GM12878 (cell line): ENCODE measurements at regions not wholly inside any gene's neighbourhood (a gene's known extent, or its start where the extent isn't known, plus 50 kb on each side); places are given as distances from the start of the nearest gene placed in this dataset.
"Not testable (repeated sequence)": the region's sequence is repeated elsewhere in the genome, so short reads cannot be mapped to it uniquely, and the experiment has no call there.

ENCODE experiments used
- BACH1 ChIP-seq: fragments of 450-650 bp; IDR thresholded peaks from 2 replicates; pipeline ENCODE4 v1.6.1; 2017; ENCODE audit warnings: mild to moderate bottlenecking, borderline replicate concordance
- BRCA1 ChIP-seq: IDR thresholded peaks from 2 replicates; pipeline ENCODE4 v1.6.1; 2011; ENCODE audit warnings: low read depth, low read length, improper control_type of control experiment
- CHD2 ChIP-seq: IDR thresholded peaks from 2 replicates; pipeline ENCODE4 v1.6.1; 2011; ENCODE audit warnings: low read depth, low read length, improper control_type of control experiment, borderline replicate concordance
- DPF2 ChIP-seq: fragments of 450-650 bp; IDR thresholded peaks from 2 replicates; pipeline ENCODE4 v1.6.1; 2017; ENCODE audit warnings: mild to moderate bottlenecking
- EP300 ChIP-seq, 2 experiments: fragments of 150-350 bp in 1 of 2; IDR thresholded peaks; 2 replicates each; pipeline ENCODE4 v1.6.1; 2011 to 2012; ENCODE audit warnings: low read depth in 2 of 2, low read length in 2 of 2, borderline replicate concordance in 1 of 2, improper control_type of control experiment in 1 of 2, inconsistent platforms in 1 of 2; ENCODE audit not compliant: control insufficient read depth in 1 of 2
- POLR2A ChIP-seq: IDR thresholded peaks from 2 replicates; pipeline ENCODE4 v1.6.1; 2011; ENCODE audit warnings: low read depth, mild to moderate bottlenecking, low read length
- RAD21 ChIP-seq: IDR thresholded peaks from 2 replicates; pipeline ENCODE4 v1.6.1; 2011; ENCODE audit warnings: mild to moderate bottlenecking, low read depth, low read length, moderate library complexity; ENCODE audit not compliant: insufficient read depth
- SIN3A ChIP-seq: IDR thresholded peaks from 2 replicates; pipeline ENCODE4 v1.6.1; 2012; ENCODE audit warnings: low read depth, low read length, improper control_type of control experiment
- SIX5 ChIP-seq: IDR thresholded peaks from 2 replicates; pipeline ENCODE4 v1.6.1; 2011; ENCODE audit warnings: mild to moderate bottlenecking, low read depth, low read length, moderate library complexity; ENCODE audit not compliant: severe bottlenecking
- TF ChIP-seq, protein P1 (sequence below): fragments of 450-650 bp; formaldehyde crosslinking; IDR thresholded peaks from 2 replicates; pipeline ENCODE4 v1.5.0; 2022; ENCODE audit warnings: mild to moderate bottlenecking, missing genetic modification characterization
- TF ChIP-seq, protein P2 (sequence below), 3 experiments: IDR thresholded peaks in 2 of 3; conservative IDR thresholded peaks in 1 of 3; 2 replicates each; pipeline ENCODE4 v1.5.1; 2011; ENCODE audit warnings: low read depth in 3 of 3, low read length in 3 of 3, mild to moderate bottlenecking in 3 of 3, control low read depth in 2 of 3, moderate library complexity in 2 of 3, inconsistent platforms in 1 of 3, mixed read lengths in 1 of 3; ENCODE audit not compliant: control insufficient read depth in 2 of 3, insufficient read depth in 1 of 3; ENCODE audit errors: extremely low read depth in 1 of 3
- TF ChIP-seq, protein P3 (sequence below): fragments of 450-650 bp; formaldehyde crosslinking; IDR thresholded peaks from 2 replicates; pipeline ENCODE4 v1.4.0; 2022; ENCODE audit warnings: mild to moderate bottlenecking, moderate library complexity
- TF ChIP-seq, protein P4 (sequence below): IDR thresholded peaks from 2 replicates; pipeline ENCODE4 v1.6.1; 2012; ENCODE audit warnings: mild to moderate bottlenecking, low read depth, low read length

DNA sequence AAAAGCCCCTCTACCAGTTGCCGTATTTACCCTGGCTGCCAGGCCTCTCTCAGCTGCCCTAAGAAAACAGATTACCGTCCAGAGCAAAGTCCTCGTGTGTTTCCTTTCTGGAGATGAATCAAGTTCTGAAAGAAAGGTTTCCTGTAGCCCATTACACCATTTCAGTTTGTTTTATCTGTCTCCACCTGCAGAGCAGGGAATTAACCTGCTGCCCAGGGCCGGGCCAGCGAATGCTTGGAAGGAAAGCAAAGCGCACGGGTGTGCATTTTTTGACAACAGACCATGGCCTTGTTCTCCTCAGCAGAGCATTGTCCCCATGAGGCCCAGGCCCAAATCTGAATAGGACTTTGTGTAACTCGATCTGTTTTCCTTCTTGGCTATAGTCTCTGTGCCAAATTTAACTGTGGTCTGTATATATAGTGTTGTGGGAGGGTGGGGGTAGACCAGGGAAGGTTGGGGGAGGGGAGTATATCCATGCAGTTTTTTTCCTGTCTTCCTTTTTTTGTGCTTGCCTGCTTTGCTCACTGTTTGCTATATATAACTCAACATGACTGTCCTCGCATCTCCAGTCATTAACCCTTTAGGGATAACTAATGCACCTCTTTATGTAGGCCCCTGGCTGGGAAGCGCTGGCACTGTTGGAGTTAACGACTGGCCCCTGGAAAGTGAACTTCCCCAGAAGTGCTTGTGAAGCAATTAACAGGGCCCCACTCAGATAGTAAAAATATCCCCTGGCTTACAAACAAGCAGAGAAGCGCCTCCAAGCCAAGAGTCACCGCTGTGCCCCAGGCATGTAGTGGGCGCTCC lies 174.3 kb upstream of the PLGLB2 start:
- TF ChIP-seq POLR2A; RAD21; BRCA1; CHD2; SIX5; BACH1; DPF2; EP300 (IDR thresholded peaks at IDR 0.05; ENCODE audit: borderline replicate concordance in 1 of 2, control insufficient read depth in 1 of 2, low read depth in 2 of 2, low read length in 2 of 2); SIN3A: not testable (repeated sequence)
- TF ChIP-seq, protein P1, sequence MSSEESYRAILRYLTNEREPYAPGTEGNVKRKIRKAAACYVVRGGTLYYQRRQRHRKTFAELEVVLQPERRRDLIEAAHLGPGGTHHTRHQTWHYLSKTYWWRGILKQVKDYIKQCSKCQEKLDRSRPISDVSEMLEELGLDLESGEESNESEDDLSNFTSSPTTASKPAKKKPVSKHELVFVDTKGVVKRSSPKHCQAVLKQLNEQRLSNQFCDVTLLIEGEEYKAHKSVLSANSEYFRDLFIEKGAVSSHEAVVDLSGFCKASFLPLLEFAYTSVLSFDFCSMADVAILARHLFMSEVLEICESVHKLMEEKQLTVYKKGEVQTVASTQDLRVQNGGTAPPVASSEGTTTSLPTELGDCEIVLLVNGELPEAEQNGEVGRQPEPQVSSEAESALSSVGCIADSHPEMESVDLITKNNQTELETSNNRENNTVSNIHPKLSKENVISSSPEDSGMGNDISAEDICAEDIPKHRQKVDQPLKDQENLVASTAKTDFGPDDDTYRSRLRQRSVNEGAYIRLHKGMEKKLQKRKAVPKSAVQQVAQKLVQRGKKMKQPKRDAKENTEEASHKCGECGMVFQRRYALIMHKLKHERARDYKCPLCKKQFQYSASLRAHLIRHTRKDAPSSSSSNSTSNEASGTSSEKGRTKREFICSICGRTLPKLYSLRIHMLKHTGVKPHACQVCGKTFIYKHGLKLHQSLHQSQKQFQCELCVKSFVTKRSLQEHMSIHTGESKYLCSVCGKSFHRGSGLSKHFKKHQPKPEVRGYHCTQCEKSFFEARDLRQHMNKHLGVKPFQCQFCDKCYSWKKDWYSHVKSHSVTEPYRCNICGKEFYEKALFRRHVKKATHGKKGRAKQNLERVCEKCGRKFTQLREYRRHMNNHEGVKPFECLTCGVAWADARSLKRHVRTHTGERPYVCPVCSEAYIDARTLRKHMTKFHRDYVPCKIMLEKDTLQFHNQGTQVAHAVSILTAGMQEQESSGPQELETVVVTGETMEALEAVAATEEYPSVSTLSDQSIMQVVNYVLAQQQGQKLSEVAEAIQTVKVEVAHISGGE = not testable (repeated sequence)
- TF ChIP-seq, protein P2, sequence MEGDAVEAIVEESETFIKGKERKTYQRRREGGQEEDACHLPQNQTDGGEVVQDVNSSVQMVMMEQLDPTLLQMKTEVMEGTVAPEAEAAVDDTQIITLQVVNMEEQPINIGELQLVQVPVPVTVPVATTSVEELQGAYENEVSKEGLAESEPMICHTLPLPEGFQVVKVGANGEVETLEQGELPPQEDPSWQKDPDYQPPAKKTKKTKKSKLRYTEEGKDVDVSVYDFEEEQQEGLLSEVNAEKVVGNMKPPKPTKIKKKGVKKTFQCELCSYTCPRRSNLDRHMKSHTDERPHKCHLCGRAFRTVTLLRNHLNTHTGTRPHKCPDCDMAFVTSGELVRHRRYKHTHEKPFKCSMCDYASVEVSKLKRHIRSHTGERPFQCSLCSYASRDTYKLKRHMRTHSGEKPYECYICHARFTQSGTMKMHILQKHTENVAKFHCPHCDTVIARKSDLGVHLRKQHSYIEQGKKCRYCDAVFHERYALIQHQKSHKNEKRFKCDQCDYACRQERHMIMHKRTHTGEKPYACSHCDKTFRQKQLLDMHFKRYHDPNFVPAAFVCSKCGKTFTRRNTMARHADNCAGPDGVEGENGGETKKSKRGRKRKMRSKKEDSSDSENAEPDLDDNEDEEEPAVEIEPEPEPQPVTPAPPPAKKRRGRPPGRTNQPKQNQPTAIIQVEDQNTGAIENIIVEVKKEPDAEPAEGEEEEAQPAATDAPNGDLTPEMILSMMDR (IDR thresholded peaks at IDR 0.05 in 2 of 3, conservative IDR thresholded peaks at IDR 0.05 in 1 of 3; ENCODE audit: control insufficient read depth in 2 of 3, extremely low read depth in 1 of 3, insufficient read depth in 1 of 3, low read depth in 3 of 3, low read length in 3 of 3) = not testable (repeated sequence)
- TF ChIP-seq, protein P3, sequence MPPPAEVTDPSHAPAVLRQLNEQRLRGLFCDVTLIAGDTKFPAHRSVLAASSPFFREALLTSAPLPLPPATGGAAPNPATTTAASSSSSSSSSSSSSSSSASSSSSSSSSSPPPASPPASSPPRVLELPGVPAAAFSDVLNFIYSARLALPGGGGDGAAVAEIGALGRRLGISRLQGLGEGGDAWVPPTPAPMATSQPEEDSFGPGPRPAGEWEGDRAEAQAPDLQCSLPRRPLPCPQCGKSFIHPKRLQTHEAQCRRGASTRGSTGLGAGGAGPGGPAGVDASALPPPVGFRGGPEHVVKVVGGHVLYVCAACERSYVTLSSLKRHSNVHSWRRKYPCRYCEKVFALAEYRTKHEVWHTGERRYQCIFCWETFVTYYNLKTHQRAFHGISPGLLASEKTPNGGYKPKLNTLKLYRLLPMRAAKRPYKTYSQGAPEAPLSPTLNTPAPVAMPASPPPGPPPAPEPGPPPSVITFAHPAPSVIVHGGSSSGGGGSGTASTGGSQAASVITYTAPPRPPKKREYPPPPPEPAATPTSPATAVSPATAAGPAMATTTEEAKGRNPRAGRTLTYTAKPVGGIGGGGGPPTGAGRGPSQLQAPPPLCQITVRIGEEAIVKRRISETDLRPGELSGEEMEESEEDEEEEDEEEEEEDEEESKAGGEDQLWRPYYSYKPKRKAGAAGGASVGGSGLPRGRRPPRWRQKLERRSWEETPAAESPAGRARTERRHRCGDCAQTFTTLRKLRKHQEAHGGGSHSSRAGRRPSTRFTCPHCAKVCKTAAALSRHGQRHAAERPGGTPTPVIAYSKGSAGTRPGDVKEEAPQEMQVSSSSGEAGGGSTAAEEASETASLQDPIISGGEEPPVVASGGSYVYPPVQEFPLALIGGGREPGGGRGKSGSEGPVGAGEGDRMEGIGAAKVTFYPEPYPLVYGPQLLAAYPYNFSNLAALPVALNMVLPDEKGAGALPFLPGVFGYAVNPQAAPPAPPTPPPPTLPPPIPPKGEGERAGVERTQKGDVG (CRISPR knock-in tag) = not testable (repeated sequence)
- TF ChIP-seq, protein P4, sequence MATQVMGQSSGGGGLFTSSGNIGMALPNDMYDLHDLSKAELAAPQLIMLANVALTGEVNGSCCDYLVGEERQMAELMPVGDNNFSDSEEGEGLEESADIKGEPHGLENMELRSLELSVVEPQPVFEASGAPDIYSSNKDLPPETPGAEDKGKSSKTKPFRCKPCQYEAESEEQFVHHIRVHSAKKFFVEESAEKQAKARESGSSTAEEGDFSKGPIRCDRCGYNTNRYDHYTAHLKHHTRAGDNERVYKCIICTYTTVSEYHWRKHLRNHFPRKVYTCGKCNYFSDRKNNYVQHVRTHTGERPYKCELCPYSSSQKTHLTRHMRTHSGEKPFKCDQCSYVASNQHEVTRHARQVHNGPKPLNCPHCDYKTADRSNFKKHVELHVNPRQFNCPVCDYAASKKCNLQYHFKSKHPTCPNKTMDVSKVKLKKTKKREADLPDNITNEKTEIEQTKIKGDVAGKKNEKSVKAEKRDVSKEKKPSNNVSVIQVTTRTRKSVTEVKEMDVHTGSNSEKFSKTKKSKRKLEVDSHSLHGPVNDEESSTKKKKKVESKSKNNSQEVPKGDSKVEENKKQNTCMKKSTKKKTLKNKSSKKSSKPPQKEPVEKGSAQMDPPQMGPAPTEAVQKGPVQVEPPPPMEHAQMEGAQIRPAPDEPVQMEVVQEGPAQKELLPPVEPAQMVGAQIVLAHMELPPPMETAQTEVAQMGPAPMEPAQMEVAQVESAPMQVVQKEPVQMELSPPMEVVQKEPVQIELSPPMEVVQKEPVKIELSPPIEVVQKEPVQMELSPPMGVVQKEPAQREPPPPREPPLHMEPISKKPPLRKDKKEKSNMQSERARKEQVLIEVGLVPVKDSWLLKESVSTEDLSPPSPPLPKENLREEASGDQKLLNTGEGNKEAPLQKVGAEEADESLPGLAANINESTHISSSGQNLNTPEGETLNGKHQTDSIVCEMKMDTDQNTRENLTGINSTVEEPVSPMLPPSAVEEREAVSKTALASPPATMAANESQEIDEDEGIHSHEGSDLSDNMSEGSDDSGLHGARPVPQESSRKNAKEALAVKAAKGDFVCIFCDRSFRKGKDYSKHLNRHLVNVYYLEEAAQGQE = not testable (repeated sequence)
